LNCaP clone FGC (cell line): ENCODE measurements at regions not wholly inside any gene's neighbourhood (a gene's known extent, or its start where the extent isn't known, plus 50 kb on each side); places are given as distances from the start of the nearest gene placed in this dataset.

Source experiments
- DNase-seq: peaks from one replicate; pipeline ENCODE4 v3.0.0-alpha.2; 2011; ENCODE audit warnings: low read depth
- H3K4me3 ChIP-seq: 2 replicates; pipeline ENCODE4 v1.5.1; 2011; ENCODE audit warnings: mild to moderate bottlenecking, low read depth, low read length, control low read depth
- CTCF ChIP-seq: IDR thresholded peaks from 2 replicates; pipeline ENCODE4 v1.5.1; 2012; ENCODE audit warnings: mild to moderate bottlenecking; ENCODE audit not compliant: control insufficient read depth, insufficient read depth; ENCODE audit errors: extremely low read depth

- no peak for TF ChIP-seq CTCF
- no peak overlapping the region for H3K4me3 ChIP-seq
- no peak for DNase-seq
Measured at GRCh38 chr11:134905928-134906327, 493.9 kb upstream of the B3GAT1 start.

- DNase-seq = no peak
- no peak overlapping the region for H3K4me3 ChIP-seq
Measured at GRCh38 chr11:134905517-134905916, 493.5 kb upstream of the B3GAT1 start.

GRCh38 chr11:134904103-134904790 is 492.2 kb upstream of the B3GAT1 start:
- no peak for TF ChIP-seq CTCF
- no peak for DNase-seq
- H3K4me3 ChIP-seq = no peak overlapping the region

More at GRCh38 chr11:134905517-134905916, 493.5 kb upstream of the B3GAT1 start:
- no peak for TF ChIP-seq CTCF

GRCh38 chr11:134901955-134902918 is 490.2 kb upstream of the B3GAT1 start:
- DNase-seq = no peak
- no peak overlapping the region for H3K4me3 ChIP-seq
- TF ChIP-seq CTCF = no peak

GRCh38 chr11:134901542-134901941 is 489.5 kb upstream of the B3GAT1 start:
- DNase-seq = no peak
- TF ChIP-seq CTCF = no peak
- no peak overlapping the region for H3K4me3 ChIP-seq

GRCh38 chr11:134893810-134894685 is 482.0 kb upstream of the B3GAT1 start:
- TF ChIP-seq CTCF = no peak
- no peak for DNase-seq
- H3K4me3 ChIP-seq = no peak overlapping the region
